ENCODE measurements at regions not wholly inside any gene's neighbourhood (a gene's known extent, or its start where the extent isn't known, plus 50 kb on each side); places are given as distances from the start of the nearest gene placed in this dataset.
"Not testable (repeated sequence)": the region's sequence is repeated elsewhere in the genome, so short reads cannot be mapped to it uniquely, and the experiment has no call there.

DNA sequence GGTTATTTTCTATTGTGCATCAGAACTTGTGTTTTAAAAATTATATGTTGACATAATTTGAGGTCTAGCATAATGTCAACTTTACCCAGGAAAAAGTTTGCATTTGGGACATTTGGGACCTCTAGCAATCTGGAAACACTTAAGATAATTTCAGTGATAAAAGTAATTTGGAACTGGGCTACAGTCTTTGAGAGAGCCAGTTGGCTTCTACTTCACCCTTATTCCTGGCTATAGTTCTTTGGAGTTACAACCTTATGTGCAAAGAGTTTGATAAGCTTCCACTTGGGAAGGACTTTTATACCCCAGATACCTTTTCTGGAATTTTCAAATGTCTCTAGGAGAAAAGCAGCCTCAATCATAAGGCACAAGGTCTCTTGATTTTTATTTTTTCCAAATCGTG, 139.3 kb downstream of the ARRDC3 start:
- Histone ChIP-seq H3K4me3 (ENCODE audit: low read length in 2 of 2) (no peak overlapping the region), H2BK15ac (ENCODE audit: low read length) (no peak overlapping the region), H4K8ac (ENCODE audit: low read depth, low read length) (no peak overlapping the region), H2BK12ac (ENCODE audit: low read length) (no peak overlapping the region), H3K9ac (ENCODE audit: low read depth, low read length, poor library complexity) (no peak overlapping the region), H3K4ac (ENCODE audit: low read length) (no peak overlapping the region), H4K91ac (ENCODE audit: low read depth, low read length, poor library complexity) (no peak overlapping the region), H3K23ac (ENCODE audit: low read depth, low read length, poor library complexity) (no peak overlapping the region), H3K14ac (ENCODE audit: low read length) (no peak overlapping the region), H3K27me3 (ENCODE audit: control insufficient read depth in 3 of 3, insufficient read depth in 3 of 3, low read depth in 1 of 3, low read length in 3 of 3) (no peaks in the 10 kb centered on the region), H3K79me1 (ENCODE audit: low read depth, low read length) (no peaks in the 10 kb centered on the region), H3K4me1 (ENCODE audit: control insufficient read depth in 2 of 2, insufficient read depth in 1 of 2, low read depth in 1 of 2, low read length in 2 of 2) (no peaks in the 10 kb centered on the region), H3K36me3 (replicated peaks in 1 of 2; ENCODE audit: control insufficient read depth in 2 of 2, insufficient read depth in 2 of 2, low read length in 2 of 2) (no peaks in the 10 kb centered on the region), H2BK5ac (ENCODE audit: low read length) (no peak overlapping the region), H2AK5ac (ENCODE audit: low read depth, low read length) (no peak overlapping the region), H3K4me2 (ENCODE audit: insufficient read depth, low read length, poor library complexity, severe bottlenecking) (no peak overlapping the region), H3K9me3 (replicated peaks in 1 of 2; ENCODE audit: control insufficient read depth in 2 of 2, insufficient read depth in 1 of 2, low read depth in 1 of 2, low read length in 2 of 2) (peaks cover 4 to 8% of the 10 kb centered on the region in 2 donors), H2BK120ac (ENCODE audit: low read depth, low read length) (no peak overlapping the region), H2AFZ (ENCODE audit: low read length) (no peak overlapping the region), H3K18ac (ENCODE audit: low read length) (no peak overlapping the region), H3K27ac (replicated peaks; ENCODE audit: low read length) (no peak overlapping the region)
- no CpG with 5 or more reads among the region's 1 CpG for WGBS, 2 donors (ENCODE audit: extremely low coverage in 2 of 2, insufficient read length in 2 of 2, insufficient replicate concordance in 1 of 2)
- no peak for DNase-seq (ENCODE audit: low spot score)

DNA sequence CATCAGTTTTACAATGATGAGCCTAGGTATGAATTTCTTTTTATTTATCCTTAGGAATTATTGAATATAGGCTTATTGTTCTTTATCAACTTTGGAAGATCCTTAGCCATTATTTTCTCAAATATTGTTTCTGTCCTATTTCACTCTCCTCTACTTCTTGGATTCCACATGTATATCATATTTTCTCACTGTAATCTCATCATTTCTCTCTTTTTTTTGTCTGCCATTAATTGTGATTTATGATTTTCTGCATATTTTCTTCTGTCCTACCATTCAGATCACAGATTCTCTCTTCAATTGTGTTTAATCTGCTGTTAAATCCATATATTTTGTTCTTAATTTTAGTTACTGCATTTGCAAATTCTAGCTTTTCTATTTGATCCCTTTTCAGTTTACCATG, 139.8 kb downstream of the ARRDC3 start:
- H3K4me2 ChIP-seq (ENCODE audit: insufficient read depth, low read length, poor library complexity, severe bottlenecking): no peak overlapping the region
- H2BK5ac ChIP-seq (ENCODE audit: low read length): no peak overlapping the region
- H3K27me3 ChIP-seq (ENCODE audit: control insufficient read depth in 3 of 3, insufficient read depth in 3 of 3, low read depth in 1 of 3, low read length in 3 of 3): no peaks in the 10 kb centered on the region
- H3K36me3 ChIP-seq (replicated peaks in 1 of 2; ENCODE audit: control insufficient read depth in 2 of 2, insufficient read depth in 2 of 2, low read length in 2 of 2): no peaks in the 10 kb centered on the region
- H3K18ac ChIP-seq (ENCODE audit: low read length): no peak overlapping the region
- DNase-seq (ENCODE audit: low spot score): no peak
- H3K79me1 ChIP-seq (ENCODE audit: low read depth, low read length): no peaks in the 10 kb centered on the region
- H3K9ac ChIP-seq (ENCODE audit: low read depth, low read length, poor library complexity): no peak overlapping the region
- H4K91ac ChIP-seq (ENCODE audit: low read depth, low read length, poor library complexity): no peak overlapping the region
- no peak overlapping the region for H3K4me3 ChIP-seq (ENCODE audit: low read length in 2 of 2)
- no peak overlapping the region for H3K27ac ChIP-seq (replicated peaks; ENCODE audit: low read length)
- no peak overlapping the region for H3K4ac ChIP-seq (ENCODE audit: low read length)
- peaks cover 4 to 8% of the 10 kb centered on the region in 2 donors for H3K9me3 ChIP-seq (replicated peaks in 1 of 2; ENCODE audit: control insufficient read depth in 2 of 2, insufficient read depth in 1 of 2, low read depth in 1 of 2, low read length in 2 of 2)
- no peak overlapping the region for H4K8ac ChIP-seq (ENCODE audit: low read depth, low read length)
- no peak overlapping the region for H2BK120ac ChIP-seq (ENCODE audit: low read depth, low read length)
- no peak overlapping the region for H3K14ac ChIP-seq (ENCODE audit: low read length)
- H2BK15ac ChIP-seq (ENCODE audit: low read length): no peak overlapping the region
- no peaks in the 10 kb centered on the region for H3K4me1 ChIP-seq (ENCODE audit: control insufficient read depth in 2 of 2, insufficient read depth in 1 of 2, low read depth in 1 of 2, low read length in 2 of 2)
- no peak overlapping the region for H2AK5ac ChIP-seq (ENCODE audit: low read depth, low read length)
- no peak overlapping the region for H2BK12ac ChIP-seq (ENCODE audit: low read length)
- no peak overlapping the region for H3K23ac ChIP-seq (ENCODE audit: low read depth, low read length, poor library complexity)
- H2AFZ ChIP-seq (ENCODE audit: low read length): no peak overlapping the region

DNA sequence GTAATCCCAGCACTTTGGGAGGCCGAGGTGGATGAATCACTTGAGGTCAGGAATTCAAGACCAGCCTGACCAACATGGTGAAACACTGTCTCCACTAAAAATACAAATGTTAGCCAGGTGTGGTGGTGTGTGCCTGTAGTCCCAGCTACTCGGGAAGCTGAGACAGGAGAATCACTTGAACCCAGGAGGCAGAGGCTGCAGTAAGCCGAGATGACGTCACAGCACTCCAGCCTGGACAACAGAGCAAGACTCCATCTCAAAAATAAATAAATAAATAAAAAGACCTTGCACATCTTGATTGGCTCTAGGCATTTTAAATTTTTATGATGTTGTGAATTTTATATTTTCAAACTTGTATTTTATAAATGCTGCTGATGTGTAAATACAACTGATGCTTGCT, 141.7 kb downstream of the ARRDC3 start:
- not testable (repeated sequence) for H3K9ac ChIP-seq (ENCODE audit: low read depth, low read length, poor library complexity); H3K18ac ChIP-seq (ENCODE audit: low read length); H2BK12ac ChIP-seq (ENCODE audit: low read length); H2BK120ac ChIP-seq (ENCODE audit: low read depth, low read length); H3K4ac ChIP-seq (ENCODE audit: low read length); H2AFZ ChIP-seq (ENCODE audit: low read length); H3K4me3 ChIP-seq (ENCODE audit: low read length in 2 of 2); H3K27me3 ChIP-seq (ENCODE audit: control insufficient read depth in 3 of 3, insufficient read depth in 3 of 3, low read depth in 1 of 3, low read length in 3 of 3); DNase-seq (ENCODE audit: low spot score); H3K14ac ChIP-seq (ENCODE audit: low read length); H2BK15ac ChIP-seq (ENCODE audit: low read length); H3K4me2 ChIP-seq (ENCODE audit: insufficient read depth, low read length, poor library complexity, severe bottlenecking); H3K23ac ChIP-seq (ENCODE audit: low read depth, low read length, poor library complexity); H2AK5ac ChIP-seq (ENCODE audit: low read depth, low read length); H4K91ac ChIP-seq (ENCODE audit: low read depth, low read length, poor library complexity); H3K9me3 ChIP-seq (replicated peaks in 1 of 2; ENCODE audit: control insufficient read depth in 2 of 2, insufficient read depth in 1 of 2, low read depth in 1 of 2, low read length in 2 of 2); H3K79me1 ChIP-seq (ENCODE audit: low read depth, low read length); H3K36me3 ChIP-seq (replicated peaks in 1 of 2; ENCODE audit: control insufficient read depth in 2 of 2, insufficient read depth in 2 of 2, low read length in 2 of 2); H3K27ac ChIP-seq (replicated peaks; ENCODE audit: low read length); H2BK5ac ChIP-seq (ENCODE audit: low read length); H4K8ac ChIP-seq (ENCODE audit: low read depth, low read length); H3K4me1 ChIP-seq (ENCODE audit: control insufficient read depth in 2 of 2, insufficient read depth in 1 of 2, low read depth in 1 of 2, low read length in 2 of 2)
- no CpG with 5 or more reads among the region's 4 CpGs for WGBS, 2 donors (ENCODE audit: extremely low coverage in 2 of 2, insufficient read length in 2 of 2, insufficient replicate concordance in 1 of 2)

DNA sequence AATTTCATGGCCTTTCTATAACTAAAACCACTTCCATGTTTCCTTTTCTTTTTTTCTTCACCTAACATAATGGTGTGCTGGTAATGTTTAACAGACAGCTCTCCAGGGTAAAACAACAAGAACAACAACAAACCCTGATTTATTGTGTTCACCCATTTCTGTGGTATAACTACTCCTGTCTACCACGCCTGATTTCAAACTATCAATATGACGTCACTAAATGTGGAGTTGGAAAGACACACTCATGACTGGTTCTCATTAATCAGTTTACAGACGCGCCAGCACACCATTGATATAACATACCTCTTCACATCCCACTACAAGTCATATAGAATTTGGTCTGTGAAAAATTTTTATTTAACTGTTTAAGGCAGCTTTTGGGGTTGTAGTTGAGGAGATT, 142.9 kb downstream of the ARRDC3 start:
- H3K9ac ChIP-seq (ENCODE audit: low read depth, low read length, poor library complexity): no peak overlapping the region
- no peak overlapping the region for H2BK12ac ChIP-seq (ENCODE audit: low read length)
- no peak overlapping the region for H2AFZ ChIP-seq (ENCODE audit: low read length)
- H3K4ac ChIP-seq (ENCODE audit: low read length): no peak overlapping the region
- DNase-seq (ENCODE audit: low spot score): no peak
- H3K27me3 ChIP-seq (ENCODE audit: control insufficient read depth in 3 of 3, insufficient read depth in 3 of 3, low read depth in 1 of 3, low read length in 3 of 3): no peaks in the 10 kb centered on the region
- H4K8ac ChIP-seq (ENCODE audit: low read depth, low read length): no peak overlapping the region
- no peak overlapping the region for H3K4me3 ChIP-seq (ENCODE audit: low read length in 2 of 2)
- H3K18ac ChIP-seq (ENCODE audit: low read length): no peak overlapping the region
- no CpG with 5 or more reads among the region's 4 CpGs for WGBS, 2 donors (ENCODE audit: extremely low coverage in 2 of 2, insufficient read length in 2 of 2, insufficient replicate concordance in 1 of 2)
- peaks cover 4 to 8% of the 10 kb centered on the region in 2 donors for H3K9me3 ChIP-seq (replicated peaks in 1 of 2; ENCODE audit: control insufficient read depth in 2 of 2, insufficient read depth in 1 of 2, low read depth in 1 of 2, low read length in 2 of 2)
- H3K14ac ChIP-seq (ENCODE audit: low read length): no peak overlapping the region
- H4K91ac ChIP-seq (ENCODE audit: low read depth, low read length, poor library complexity): no peak overlapping the region
- no peak overlapping the region for H2BK120ac ChIP-seq (ENCODE audit: low read depth, low read length)
- no peak overlapping the region for H3K4me2 ChIP-seq (ENCODE audit: insufficient read depth, low read length, poor library complexity, severe bottlenecking)
- no peaks in the 10 kb centered on the region for H3K36me3 ChIP-seq (replicated peaks in 1 of 2; ENCODE audit: control insufficient read depth in 2 of 2, insufficient read depth in 2 of 2, low read length in 2 of 2)
- H3K23ac ChIP-seq (ENCODE audit: low read depth, low read length, poor library complexity): no peak overlapping the region
- H2BK5ac ChIP-seq (ENCODE audit: low read length): no peak overlapping the region
- no peak overlapping the region for H2AK5ac ChIP-seq (ENCODE audit: low read depth, low read length)
- no peak overlapping the region for H2BK15ac ChIP-seq (ENCODE audit: low read length)
- no peak overlapping the region for H3K27ac ChIP-seq (replicated peaks; ENCODE audit: low read length)
- peaks cover 0 to 4% of the 10 kb centered on the region in 2 donors for H3K4me1 ChIP-seq (ENCODE audit: control insufficient read depth in 2 of 2, insufficient read depth in 1 of 2, low read depth in 1 of 2, low read length in 2 of 2)
- no peaks in the 10 kb centered on the region for H3K79me1 ChIP-seq (ENCODE audit: low read depth, low read length)
